Activated CD8-positive, alpha-beta T cell treated with anti-CD3 and anti-CD28 coated beads for 36 hours (primary cell): ENCODE measurements at regions not wholly inside any gene's neighbourhood (a gene's known extent, or its start where the extent isn't known, plus 50 kb on each side); places are given as distances from the start of the nearest gene placed in this dataset.

Source experiments
- ATAC-seq: fragments of 200-7000 bp; cut with Tn5 transposase; one replicate; pipeline ENCODE4 v1.10.0; 2021; ENCODE audit warnings: mild to moderate bottlenecking, moderate library complexity
- CTCF ChIA-PET: fragments of 350-600 bp; sonication (Branson Sonifier 250); formaldehyde crosslinking; loops from one replicate; lab custom pipeline; 2021; ENCODE audit warnings: antibody characterized with exemption; lab: Charles Lee
- POLR2A ChIA-PET: fragments of 350-600 bp; sonication (Branson Sonifier 250); formaldehyde crosslinking; loops from one replicate; lab custom pipeline; 2021; ENCODE audit warnings: antibody characterized with exemption; lab: Charles Lee
- DNase-seq: peaks from one replicate; pipeline ENCODE4 v3.0.0-alpha.2; 2020
- H3K27ac Mint-ChIP-seq: one replicate; pipeline ENCODE4 v1.8.0; 2021; ENCODE audit warnings: mild to moderate bottlenecking, mixed read lengths
- H3K27me3 Mint-ChIP-seq: one replicate; pipeline ENCODE4 v1.8.0; 2021; ENCODE audit warnings: mixed read lengths
- H3K36me3 Mint-ChIP-seq: one replicate; pipeline ENCODE4 v1.8.0; 2021; ENCODE audit warnings: low read depth, mixed read lengths
- H3K4me1 Mint-ChIP-seq: one replicate; pipeline ENCODE4 v1.8.0; 2021; ENCODE audit warnings: low read depth, mixed read lengths
- H3K4me3 Mint-ChIP-seq: one replicate; pipeline ENCODE4 v1.8.0; 2021; ENCODE audit warnings: mild to moderate bottlenecking, moderate library complexity, mixed read lengths
- H3K9me3 Mint-ChIP-seq: one replicate; pipeline ENCODE4 v1.8.0; 2021; ENCODE audit warnings: mixed read lengths
- CTCF ChIP-seq: fragments of 200-600 bp; IDR thresholded peaks from one replicate; pipeline ENCODE4 v1.8.0; 2022; ENCODE audit warnings: antibody characterized with exemption, mild to moderate bottlenecking
- intact Hi-C: fragments of 100-400 bp; cut with micrococcal nuclease; formaldehyde crosslinking; loops from one replicate; pipeline ENCODE4 v1.10.0; 2022

GRCh38 chr15:85997618-85998017 is 82.1 kb upstream of the AGBL1 start:
- Mint-ChIP-seq H3K36me3 (no peaks in the 10 kb centered on the region), H3K27ac (no peak overlapping the region), H3K9me3 (no peaks in the 10 kb centered on the region), H3K27me3 (no peaks in the 10 kb centered on the region), H3K4me3 (no peak overlapping the region), H3K4me1 (no peaks in the 10 kb centered on the region)
- ChIA-PET CTCF (no interaction called here), POLR2A (no interaction called here)
- intact Hi-C loops: no loop called here
- no peak for TF ChIP-seq CTCF
- DNase-seq: no peak
- ATAC-seq: no peak

DNA sequence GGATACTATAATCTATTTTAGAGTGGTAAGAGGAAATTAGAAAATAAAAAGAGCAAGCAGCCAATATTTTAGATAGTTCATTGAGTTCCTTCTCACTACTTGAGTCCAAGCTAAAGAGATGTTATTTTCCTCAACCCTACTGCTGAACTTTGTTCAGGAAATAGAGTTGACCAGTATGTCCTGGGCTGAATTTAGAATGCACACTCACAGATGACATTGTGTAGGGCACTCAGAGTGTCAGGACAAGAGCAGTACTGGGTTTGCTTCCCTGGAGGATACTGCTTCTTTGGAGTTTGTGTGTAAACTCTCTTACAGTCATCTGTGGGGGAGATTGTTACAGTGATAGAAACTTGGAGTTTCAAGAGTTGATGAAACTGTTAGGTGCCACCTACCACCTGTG is 80.0 kb upstream of the AGBL1 start:
- ATAC-seq (no peak), DNase-seq (no peak)
- intact Hi-C loops: no loop called here
- Mint-ChIP-seq H3K9me3 (no peaks in the 10 kb centered on the region), H3K4me3 (no peak overlapping the region), H3K27me3 (peaks cover 5% of the 10 kb centered on the region), H3K4me1 (no peaks in the 10 kb centered on the region), H3K27ac (no peak overlapping the region), H3K36me3 (no peaks in the 10 kb centered on the region)
- ChIA-PET POLR2A (no interaction called here), CTCF (no interaction called here)
- no peak for TF ChIP-seq CTCF

- H3K27ac Mint-ChIP-seq: no peak overlapping the region
- no peaks in the 10 kb centered on the region for H3K9me3 Mint-ChIP-seq
- ChIA-PET POLR2A (no interaction called here), CTCF (interaction anchor here (0.6 kb wide), 1 partner anchor 180 kb away, joined by 3 read pairs; no protein-coding TSS in a partner anchor)
- H3K36me3 Mint-ChIP-seq: no peaks in the 10 kb centered on the region
- intact Hi-C loops: no loop called here
- H3K4me3 Mint-ChIP-seq: no peak overlapping the region
- H3K4me1 Mint-ChIP-seq: no peaks in the 10 kb centered on the region
- peaks cover 5% of the 10 kb centered on the region for H3K27me3 Mint-ChIP-seq
- no peak for TF ChIP-seq CTCF
- ATAC-seq (no peak), DNase-seq (no peak)
These were observed 78.5 kb upstream of the AGBL1 start for GRCh38 chr15:86001200-86001599.

GRCh38 chr15:86002444-86002843 is 77.2 kb upstream of the AGBL1 start:
- no peak for ATAC-seq
- intact Hi-C loops: no loop called here
- Mint-ChIP-seq H3K36me3 (no peaks in the 10 kb centered on the region), H3K27ac (no peak overlapping the region), H3K4me3 (no peak overlapping the region), H3K27me3 (peaks cover 5% of the 10 kb centered on the region), H3K4me1 (no peaks in the 10 kb centered on the region), H3K9me3 (no peaks in the 10 kb centered on the region)
- ChIA-PET CTCF (no interaction called here), POLR2A (no interaction called here)
- no peak for TF ChIP-seq CTCF
- no peak for DNase-seq

GRCh38 chr15:86004061-86004460 is 75.6 kb upstream of the AGBL1 start:
- Mint-ChIP-seq H3K4me3 (no peak overlapping the region), H3K4me1 (no peaks in the 10 kb centered on the region), H3K36me3 (no peaks in the 10 kb centered on the region), H3K9me3 (no peaks in the 10 kb centered on the region), H3K27me3 (peaks cover 5% of the 10 kb centered on the region), H3K27ac (no peak overlapping the region)
- intact Hi-C loops: no loop called here
- ATAC-seq (no peak), DNase-seq (no peak)
- TF ChIP-seq CTCF: no peak
- POLR2A ChIA-PET: no interaction called here
- CTCF ChIA-PET: no interaction called here
